Renal pelvis (tissue), 1 donor: ENCODE measurements at regions not wholly inside any gene's neighbourhood (a gene's known extent, or its start where the extent isn't known, plus 50 kb on each side); places are given as distances from the start of the nearest gene placed in this dataset.
"Not testable (repeated sequence)": the region's sequence is repeated elsewhere in the genome, so short reads cannot be mapped to it uniquely, and the experiment has no call there.

Experiments used
- DNase-seq: peaks from one replicate; pipeline ENCODE4 v3.0.0-alpha.2; 2013

DNA sequence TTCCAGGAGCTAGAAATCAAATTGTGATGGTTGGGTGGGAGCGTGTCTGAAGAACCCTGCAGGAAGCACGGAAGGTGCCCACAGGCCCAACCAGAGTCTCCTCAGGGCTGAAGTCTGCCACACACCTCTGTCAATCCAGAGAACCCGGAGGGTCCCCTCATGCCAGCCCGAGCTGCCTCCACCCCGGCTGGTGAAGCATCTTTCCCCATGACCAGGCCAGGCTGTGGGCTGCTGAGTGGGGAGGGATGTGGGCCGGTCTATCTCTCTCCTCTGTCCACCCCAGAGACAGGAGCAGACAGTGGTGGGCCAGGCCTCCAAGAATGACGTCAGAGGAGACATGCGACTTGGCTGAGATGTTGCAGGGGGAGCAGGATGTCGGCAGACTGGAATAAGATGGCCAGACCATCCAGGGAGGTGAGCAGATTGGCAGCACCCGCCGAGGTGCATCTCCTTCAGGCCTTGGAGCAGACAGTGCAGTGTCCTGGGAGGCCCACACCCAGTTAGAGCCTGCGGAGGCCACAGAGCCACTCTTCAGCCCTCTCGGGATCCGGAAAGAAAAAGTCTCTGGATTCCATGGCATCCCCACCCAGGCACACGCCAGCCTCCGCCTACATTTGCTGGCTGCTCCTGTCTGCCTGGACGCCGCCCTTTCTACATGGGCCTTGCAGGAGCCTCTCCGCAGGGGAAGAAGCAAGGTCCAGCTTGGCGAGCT is 1524.9 kb downstream of the BRD1 start:
- DNase-seq, result no peak

DNA sequence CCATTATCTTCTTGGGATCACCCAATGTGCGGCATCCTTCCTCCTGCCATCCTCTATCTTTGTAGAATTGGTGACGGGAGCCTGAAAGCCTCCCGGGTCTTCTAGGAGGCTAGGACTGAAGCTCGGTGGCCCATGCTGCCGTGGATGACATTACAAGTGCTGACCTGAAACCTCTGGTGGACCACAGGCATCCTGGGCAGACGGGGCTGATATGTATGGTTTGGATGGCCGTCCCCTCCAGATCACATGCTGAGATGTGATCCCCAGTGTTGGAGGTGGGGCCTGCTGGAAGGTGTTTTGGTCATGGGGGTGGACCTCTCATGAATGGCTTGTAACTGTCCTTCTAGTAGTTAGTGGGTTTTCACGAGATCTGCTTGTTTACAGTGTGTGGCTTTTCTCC is 1525.8 kb downstream of the BRD1 start:
- DNase-seq, result no peak

DNA sequence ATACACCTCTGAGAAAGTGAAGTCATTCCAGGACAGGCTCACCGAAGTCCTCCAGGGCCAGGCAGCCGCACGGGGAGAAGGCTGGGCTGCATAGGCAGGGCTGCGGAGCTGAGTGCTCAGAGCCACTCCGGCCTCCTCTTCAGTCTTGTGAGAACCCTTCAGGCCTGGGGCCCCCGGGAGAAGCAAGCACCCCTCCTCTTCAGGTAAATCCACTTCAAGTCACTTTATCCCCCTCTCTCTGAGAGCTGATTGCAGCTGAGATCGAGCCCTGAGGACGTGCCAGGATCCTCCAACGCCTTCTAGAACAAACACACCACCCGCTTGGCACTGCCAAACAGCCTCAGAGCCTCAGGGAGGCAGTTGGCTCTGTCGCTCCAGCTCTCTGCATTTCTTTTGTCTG is 1526.3 kb downstream of the BRD1 start:
- no peak for DNase-seq

DNA sequence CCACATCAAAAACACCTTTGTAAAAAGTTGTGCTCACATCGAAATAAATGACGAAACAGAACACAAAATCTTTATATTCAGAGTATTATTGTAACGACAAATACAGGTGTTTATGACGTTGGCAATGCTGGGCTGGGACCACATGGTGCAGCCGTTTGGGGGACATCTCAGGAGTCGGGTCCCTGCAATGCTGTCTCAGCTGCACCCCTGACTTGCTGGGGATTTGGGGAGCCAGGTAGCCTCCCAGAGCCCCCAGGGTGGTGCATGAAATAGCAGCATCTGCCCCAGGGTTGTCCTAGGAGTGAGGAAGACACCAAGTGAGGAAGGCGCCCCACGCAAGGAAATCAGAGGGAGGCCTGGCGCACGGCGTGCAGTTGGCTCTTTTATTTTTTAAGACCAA is 1526.8 kb downstream of the BRD1 start:
- DNase-seq, result no peak

DNA sequence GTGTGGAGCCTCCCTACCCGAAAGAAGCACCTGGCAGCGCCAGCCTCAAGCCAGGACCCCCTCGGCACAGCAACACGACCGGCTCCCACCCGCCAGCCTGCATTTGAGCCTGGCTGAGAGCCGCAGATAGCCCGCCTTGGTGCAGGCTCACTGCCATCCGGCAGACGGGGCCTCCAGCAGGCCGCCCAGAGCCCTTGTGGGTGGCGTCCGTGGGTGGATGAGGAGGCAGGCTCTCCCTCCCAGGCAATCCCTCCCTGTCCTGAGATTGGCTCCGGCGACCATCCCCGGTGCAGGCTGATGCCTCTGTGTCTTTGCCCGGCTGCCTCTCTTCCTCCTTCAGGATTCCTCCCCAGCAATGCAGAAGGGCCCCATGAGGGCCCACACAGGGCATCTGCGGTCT is 1527.9 kb downstream of the BRD1 start:
- no peak for DNase-seq

DNA sequence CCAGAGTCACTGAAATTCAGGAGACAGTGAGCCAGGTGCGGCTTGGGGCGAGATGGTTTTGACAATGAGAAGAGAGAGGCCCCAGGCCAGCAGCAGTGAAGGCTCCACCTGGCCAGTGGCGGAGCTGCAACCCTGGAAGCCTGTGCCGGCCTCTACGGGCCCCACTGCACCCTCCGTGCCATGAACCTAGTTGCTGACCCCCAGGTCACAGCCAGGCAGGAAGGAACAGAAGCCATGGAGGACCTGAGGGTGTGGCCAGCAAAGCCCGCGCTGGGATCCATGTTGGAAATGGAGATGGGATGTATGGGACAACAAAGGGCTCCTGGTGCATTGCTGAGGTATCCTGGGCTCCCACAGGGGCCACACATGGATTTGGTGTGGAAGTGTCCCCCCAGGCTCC is 1528.5 kb downstream of the BRD1 start:
- no peak for DNase-seq

DNA sequence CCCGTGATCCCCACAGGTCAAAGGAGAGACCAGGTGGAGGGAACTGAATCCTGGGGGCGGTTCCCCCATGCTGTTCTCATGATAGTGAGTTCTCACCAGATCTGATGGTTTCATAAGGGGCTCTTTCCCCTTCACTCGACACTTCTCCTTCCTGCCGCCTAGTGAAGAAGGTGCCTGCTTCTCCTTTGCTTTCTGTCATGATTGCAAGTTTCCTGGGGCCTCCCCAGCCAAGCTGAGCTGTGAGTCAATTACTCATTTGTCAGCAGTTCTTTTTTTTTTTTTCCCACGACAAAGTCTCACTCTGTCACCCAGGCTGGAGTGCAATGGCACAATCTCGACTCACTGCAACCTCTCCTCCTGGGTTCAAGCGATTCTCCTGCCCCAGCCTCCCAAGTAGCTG is 1530.4 kb downstream of the BRD1 start:
- no peak for DNase-seq

DNA sequence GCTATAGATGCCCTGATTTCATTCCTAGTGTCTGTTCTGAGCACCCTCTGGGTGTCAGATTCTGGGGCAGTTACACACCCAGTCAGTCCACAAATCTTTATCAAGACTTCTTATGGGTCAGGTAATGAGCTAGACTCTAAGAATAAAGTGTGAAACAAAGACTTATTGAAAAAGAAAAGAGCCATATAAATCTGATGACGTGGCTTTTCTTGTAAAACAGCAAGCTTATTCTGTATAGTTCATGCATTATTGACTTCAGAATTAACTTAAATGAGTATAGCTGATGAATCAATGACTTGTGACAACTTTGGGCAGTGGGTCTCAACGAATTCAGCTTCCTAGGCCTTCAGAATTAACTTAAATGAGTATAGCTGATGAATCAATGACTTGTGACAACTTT is 1527.5 kb downstream of the TBC1D22A start:
- DNase-seq, result not testable (repeated sequence)

DNA sequence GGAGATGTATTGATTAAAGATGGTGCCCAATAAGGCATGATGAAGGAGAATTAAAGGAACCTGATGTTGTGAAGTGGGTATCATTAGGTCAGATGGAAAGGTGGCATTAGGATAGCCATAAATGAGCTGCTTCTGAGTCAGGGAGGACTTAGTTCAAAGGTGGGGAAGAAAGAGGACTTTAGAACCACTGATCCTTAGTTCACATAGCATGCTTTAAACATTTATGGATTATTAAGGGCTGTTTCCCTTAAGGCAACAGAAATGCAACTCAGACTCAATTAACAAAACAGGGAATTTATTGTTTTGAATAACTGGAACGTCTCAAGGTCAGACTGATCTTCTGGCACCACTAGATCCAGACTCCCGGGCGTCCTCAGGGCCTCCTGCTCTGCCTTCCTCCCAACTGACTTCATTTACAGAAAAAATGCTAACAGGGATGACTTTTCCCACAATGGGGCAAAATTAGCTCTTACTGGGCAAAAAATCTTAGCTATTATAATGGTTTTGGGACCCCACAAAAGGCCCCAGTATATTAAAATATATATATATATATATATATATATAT is 1526.0 kb downstream of the TBC1D22A start:
- no peak for DNase-seq

DNA sequence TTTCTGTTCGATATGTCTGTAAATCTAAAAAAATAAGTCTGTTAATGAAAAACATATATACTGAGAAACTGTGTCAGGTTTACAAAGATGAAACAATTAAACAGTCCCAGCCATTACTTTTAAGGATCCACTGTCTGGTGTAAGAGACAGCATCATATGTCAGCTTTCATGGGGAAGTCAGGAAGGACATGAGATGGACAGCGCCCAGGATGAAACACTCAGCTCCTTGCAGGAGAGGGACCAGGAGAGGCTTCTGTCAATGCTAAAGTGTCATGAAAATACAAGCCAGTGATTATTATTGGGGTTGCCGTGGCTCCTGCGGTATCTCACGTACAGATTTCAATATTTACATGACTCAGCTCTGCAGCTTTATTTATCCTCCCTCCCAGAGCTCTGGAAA is 1524.6 kb downstream of the TBC1D22A start:
- no peak for DNase-seq

DNA sequence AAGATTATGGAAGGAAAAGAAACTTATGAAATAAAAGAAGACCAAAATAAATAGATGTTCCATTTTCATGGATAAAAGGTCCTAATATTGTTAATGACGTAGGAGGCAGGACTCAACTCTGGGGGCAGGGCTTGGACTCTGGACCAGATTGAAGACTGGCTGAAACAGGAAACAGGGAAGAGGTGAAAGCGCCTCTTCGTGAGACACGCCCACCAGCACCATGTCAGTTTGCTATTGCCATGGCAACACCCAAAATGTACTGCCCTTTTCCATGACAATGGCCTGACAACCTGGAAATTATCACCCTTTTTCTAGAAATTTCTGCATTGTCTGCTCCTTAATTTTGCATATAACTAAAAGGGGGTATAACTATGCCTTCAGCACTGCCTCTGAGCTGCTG is 1522.2 kb downstream of the TBC1D22A start:
- no peak for DNase-seq

DNA sequence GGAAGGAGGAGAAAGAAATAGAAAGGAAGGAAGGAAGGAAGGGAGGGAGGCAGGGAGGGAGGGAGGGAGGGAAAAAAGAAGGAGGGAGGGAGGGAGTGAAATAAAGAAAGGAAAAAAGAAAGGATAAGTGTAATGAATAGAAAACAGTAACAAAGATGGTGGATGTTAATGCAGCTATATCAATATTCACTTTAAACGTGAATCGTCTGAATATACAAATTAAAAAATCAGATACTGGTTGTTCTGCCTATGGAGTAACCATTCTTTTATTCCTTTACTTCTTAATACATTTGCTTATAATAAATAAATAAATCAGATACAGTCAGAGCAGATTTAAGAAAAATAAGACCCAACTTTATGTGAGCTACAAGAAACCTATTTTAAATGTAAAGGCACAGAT is 1520.4 kb downstream of the TBC1D22A start:
- no peak for DNase-seq

DNA sequence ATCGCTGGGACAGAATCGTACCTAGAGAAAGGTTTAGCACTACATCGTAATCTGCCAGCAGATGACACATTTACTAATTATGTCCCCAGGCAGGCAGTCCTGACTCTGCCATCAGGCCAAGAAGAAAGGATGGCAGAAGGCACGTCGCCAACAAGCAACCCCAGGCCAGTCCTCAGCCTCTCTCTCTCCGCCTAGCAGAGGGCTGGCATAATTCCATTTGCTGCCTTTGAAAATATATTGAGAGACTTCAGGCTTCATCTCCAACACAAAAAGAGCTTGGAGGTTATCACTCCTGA is 1517.0 kb downstream of the TBC1D22A start:
- DNase-seq, result no peak

DNA sequence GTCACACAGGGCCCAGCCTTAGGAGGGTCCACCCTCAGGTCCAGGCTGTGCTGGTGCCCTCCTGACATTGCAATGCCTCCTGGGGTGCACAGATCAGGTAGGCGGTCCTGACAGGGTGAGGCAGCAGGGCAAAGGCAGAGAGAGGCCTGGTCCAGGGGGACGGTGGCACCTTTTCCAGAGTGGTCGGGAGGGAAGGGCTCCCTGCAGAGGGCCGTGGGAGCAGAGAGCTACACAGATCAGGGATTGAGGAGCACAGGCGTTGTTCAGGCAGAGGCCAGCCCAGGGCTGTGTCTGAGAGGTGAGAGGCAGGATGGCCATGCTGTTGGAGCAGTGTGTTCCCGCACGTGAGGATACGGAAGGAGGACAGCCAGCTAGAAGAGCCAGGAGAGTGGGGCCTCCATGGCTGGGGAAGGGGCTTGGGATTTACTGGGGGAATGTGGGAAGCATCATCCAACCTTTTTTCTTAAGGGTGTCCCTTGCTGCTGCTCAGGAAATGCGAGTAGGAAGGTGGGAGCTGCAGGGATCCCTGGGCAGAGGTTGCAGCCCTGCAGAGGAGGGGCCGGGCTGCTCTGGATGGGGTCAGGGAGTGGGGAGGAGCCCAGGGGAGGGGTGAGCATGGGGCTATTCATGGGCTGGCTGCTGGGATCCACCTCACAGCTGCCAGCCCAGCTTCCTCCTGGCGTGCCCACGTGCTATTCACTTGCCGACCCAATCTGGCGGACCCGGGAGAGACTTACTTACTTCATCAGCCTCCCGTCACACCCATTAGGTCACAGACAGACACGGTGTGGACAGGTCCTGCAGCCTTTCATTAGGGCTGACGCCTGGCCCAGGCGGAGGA is 1516.4 kb downstream of the TBC1D22A start:
- DNase-seq, result no peak

DNA sequence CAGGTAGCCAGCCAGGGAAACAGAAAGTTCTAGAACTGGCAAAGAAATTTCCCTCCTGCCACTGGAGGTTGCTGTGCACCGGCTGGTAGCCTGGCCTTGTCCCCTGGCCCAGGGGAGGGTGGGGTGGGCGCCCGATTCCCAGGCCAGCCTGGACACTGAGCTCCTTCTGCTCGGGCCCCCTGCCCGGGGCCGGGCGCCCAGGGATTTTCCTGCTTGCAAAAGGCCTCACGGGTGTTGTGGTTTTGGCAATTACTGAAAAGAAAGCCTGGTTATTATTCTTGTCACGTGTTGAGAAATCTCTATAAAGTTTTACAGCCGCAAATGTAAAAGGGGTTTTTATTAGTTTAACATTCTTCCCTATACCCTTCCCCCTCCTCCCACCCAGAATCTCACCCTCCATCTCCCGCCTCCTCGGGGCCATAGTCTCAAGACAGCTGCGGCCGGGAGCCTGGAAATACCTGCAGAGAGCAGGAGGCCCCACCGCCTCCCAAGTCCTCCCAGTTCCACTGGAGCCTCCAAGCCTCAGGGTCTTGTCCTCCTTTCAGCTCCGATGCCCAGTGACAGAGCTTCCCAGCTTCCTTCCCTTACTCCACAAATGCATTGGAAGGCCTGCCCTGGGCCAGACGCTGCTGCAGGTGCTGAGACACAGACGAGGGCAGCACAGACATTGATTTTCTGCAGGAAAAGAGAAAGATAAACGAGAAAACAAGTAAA is 1515.6 kb downstream of the TBC1D22A start:
- DNase-seq, result peak; percentile 24

DNA sequence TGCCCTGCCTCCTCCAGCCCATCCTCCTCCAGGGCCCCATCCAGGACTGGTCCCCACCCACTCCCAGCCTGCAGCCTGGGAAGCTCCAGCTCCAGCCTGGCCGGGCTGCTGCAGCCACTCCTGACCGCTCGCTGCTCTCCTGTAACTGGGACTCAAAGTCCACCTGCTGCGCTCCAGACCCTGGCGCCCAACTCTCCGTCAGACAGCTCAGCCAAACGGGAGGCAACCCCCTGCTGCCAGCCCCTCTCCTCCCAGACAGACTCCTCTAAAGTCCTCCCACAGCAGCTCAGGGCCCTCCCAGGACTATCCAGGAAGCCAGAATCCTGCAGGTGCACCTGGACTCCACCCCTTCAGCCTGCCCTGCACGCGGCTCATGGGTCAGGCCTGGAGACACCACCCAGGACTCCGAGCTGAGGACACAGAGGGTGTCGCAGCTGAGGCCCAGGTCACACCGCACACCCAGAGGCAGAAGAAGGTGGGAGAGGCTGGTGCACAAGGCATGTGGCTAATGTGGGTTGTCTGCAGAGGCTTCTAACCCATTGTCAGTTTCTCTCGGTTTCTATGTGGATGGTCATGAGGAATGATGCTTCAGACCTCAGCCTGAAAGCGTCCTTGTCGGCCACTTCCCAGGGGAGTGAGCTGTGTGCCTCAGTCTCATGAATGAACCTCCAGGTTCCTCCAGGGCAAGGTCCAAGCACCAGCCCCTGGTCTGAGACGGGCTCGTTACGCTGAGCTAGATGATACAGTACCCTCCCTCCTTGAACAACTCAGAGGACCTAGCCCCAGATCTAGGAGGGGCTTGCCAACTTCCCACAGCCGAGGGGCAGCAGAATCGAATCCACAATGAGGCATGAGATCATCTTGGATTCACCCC is 1514.8 kb downstream of the TBC1D22A start:
- DNase-seq, result no peak

DNA sequence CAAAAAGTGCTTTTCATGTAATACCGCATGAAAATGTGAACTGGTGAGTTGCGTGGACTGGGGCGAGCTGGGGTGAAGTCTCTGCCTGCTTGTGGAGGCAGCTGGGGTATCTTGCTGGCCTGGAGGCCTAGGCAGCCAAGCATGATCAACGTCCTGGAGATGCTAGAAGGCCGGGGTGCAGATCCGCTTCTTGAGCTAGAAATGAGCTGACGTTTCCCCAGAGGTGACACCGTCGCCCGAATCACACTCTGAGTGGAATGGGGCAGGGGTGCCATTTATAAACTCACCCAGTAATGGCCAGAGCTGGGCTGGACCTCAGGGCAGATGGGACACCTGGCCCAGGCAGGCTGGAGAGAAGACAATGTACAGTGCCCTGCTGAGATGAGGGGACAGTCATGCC is 1513.0 kb downstream of the TBC1D22A start:
- DNase-seq, result no peak

DNA sequence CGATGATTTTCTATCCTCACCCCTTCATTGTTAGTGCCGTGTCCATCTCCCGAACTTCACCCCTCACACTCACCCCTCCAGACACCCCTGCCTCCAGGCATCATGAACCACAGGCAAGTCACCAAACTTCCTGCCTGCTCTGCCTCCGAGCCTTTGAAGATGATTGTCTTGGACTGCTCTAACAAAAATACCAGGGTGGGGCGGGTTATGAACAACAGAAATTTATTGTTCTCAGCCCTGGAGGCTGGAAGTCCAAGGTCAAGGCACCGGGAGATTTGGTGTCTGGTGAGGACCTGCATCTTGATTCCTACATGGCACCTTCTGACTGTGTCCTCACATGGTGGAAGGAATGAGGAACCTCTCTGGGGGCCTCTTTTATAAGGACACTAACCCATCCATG is 1508.3 kb downstream of the TBC1D22A start:
- DNase-seq, result no peak

DNA sequence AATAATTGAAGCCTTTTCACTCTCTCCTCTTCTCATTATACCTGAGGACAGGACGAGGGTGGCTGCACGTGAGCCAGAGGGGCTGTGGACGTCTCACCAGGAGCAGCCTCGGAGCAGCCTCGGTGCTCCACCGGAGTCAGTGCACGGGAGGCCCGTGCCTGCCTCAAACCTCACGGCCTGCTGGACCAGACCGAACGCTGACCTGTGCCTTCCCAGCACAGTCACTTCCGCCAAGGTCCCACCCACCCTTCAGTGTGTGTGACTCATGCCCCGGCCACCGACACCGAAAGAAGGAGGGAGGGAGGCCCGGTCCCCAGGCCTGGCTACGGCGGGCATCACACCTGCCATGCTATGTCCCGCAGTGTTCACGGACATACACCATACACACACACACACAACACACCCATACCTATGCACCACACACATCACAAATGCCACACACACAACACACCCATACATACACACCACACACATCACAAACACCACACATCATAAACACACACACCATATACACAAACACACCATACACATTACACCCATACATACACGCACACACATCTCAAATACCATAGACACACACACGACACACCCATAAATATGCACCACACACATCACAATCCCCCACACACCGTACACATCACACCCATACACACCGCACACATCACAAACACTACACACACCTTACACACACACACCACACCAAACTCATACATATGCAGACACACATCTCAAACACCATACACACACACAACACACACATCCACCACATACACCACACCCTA is 1506.5 kb downstream of the TBC1D22A start:
- no peak for DNase-seq

DNA sequence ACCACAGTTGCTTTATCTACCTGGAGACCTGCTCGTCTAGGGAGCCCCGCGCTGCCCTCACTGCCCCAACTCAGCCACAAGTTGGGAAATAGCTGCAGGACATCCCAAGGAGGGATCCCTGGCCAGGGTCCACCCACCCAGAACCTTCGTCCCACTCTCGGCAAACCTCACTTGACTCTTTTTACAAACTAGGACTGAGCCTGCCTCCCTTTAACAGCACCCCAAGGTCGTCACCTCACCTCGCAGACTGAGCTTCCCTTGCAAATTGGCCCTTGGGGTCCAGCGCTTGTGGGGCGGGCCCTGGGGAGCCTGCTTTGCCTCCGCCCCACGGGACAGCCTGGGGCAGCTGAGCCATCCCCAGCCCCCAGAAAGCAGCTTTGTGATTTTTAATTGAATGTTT is 1505.8 kb downstream of the TBC1D22A start:
- no peak for DNase-seq

DNA sequence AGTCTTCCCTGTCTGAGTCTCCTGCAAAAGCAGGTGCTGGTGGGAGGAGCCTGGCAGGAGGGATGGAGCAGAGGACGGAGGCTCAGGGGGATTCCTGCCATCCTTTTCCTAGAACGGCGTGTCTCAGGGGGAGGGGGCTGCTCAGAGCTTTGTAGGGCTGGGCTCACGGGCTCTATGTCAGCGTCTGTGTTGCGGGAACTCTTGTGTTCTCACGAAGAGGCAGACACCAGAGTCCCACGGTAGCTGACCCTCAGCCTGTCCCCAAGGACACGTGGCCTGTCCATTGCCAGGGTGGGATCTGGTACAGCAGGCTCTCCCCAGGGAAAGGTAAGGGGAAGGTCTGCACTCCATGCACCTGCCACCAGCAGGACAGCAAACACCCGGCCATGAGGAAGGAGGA is 1505.2 kb downstream of the TBC1D22A start:
- no peak for DNase-seq
